ENCODE measurements at regions not wholly inside any gene's neighbourhood (a gene's known extent, or its start where the extent isn't known, plus 50 kb on each side); places are given as distances from the start of the nearest gene placed in this dataset.

GRCh38 chr4:111136967-111137366 is 514.1 kb upstream of the PITX2 start:
- TF ChIP-seq TCF7L2 (IDR thresholded peaks at IDR 0.05; ENCODE audit: low read depth, low read length) (no peak), CTCF (IDR thresholded peaks at IDR 0.05) (no peak)
